OCI-LY7 (cell line): ENCODE measurements at regions not wholly inside any gene's neighbourhood (a gene's known extent, or its start where the extent isn't known, plus 50 kb on each side); places are given as distances from the start of the nearest gene placed in this dataset.

Experiments
- BruUV-seq: library from RNA; stranded (reverse); fragments of 400-500 nt; replicated peaks from 2 replicates; lab custom pipeline; 2021; lab: Mats Ljungman, UMichigan
- CTCF ChIA-PET: fragments of 300-600 bp; sonication (Branson Sonifier 250); formaldehyde crosslinking; loops from one replicate; lab custom pipeline; 2022; ENCODE audit warnings: antibody characterized with exemption; ENCODE audit not compliant: unreplicated experiment; lab: Charles Lee
- POLR2A ChIA-PET: fragments of 300-600 bp; sonication (Branson Sonifier 250); formaldehyde crosslinking; loops from one replicate; lab custom pipeline; 2022; ENCODE audit warnings: antibody characterized with exemption; lab: Charles Lee
- DNase-seq: peaks from one replicate; pipeline ENCODE4 v3.0.0-alpha.2; 2015; ENCODE audit warnings: low spot score
- H2AFZ ChIP-seq: fragments of 200-600 bp; sonication (generic), shearing (Covaris generic); 2 replicates; pipeline ENCODE4 v1.6.1; 2014; ENCODE audit warnings: mild to moderate bottlenecking, antibody characterized with exemption, low read length, moderate library complexity
- H3K27ac ChIP-seq: fragments of 200-600 bp; sonication (generic); 2 replicates; pipeline ENCODE4 v1.5.1; 2014; ENCODE audit warnings: mixed run types, low read depth, mild to moderate bottlenecking, moderate library complexity, low read length, inconsistent platforms; ENCODE audit not compliant: poor library complexity, severe bottlenecking
- H3K36me3 ChIP-seq: fragments of 200-600 bp; sonication (generic); 2 replicates; pipeline ENCODE4 v1.6.1; 2014; ENCODE audit warnings: mild to moderate bottlenecking, antibody characterized with exemption, low read length, moderate library complexity, mixed read lengths; ENCODE audit not compliant: insufficient read depth
- H3K4me1 ChIP-seq: fragments of 200-600 bp; sonication (generic); 2 replicates; pipeline ENCODE4 v1.5.1; 2014; ENCODE audit warnings: mild to moderate bottlenecking, low read length; ENCODE audit not compliant: insufficient read depth, poor library complexity, severe bottlenecking
- H3K4me2 ChIP-seq: fragments of 200-600 bp; sonication (generic); 2 replicates; pipeline ENCODE4 v1.6.1; 2014; ENCODE audit warnings: mild to moderate bottlenecking, low read length
- H3K4me3 ChIP-seq: fragments of 200-600 bp; sonication (generic); 2 replicates; pipeline ENCODE4 v1.5.1; 2014; ENCODE audit warnings: mild to moderate bottlenecking, low read depth, low read length; ENCODE audit not compliant: poor library complexity, severe bottlenecking
- H3K79me2 ChIP-seq: fragments of 200-600 bp; sonication (generic); 2 replicates; pipeline ENCODE4 v1.6.1; 2016; ENCODE audit warnings: low read depth, mild to moderate bottlenecking, low read length, moderate library complexity, mixed read lengths; ENCODE audit not compliant: insufficient read depth
- H3K9me2 ChIP-seq: fragments of 200-600 bp; sonication (generic); 2 replicates; pipeline ENCODE4 v1.6.1; 2016; ENCODE audit warnings: mild to moderate bottlenecking, low read length, mixed read lengths; ENCODE audit not compliant: insufficient read depth
- H3K9me3 ChIP-seq: fragments of 200-600 bp; sonication (generic); 2 replicates; pipeline ENCODE4 v1.6.1; 2014; ENCODE audit warnings: mild to moderate bottlenecking, mixed run types, low read length, mixed read lengths
- H4K20me1 ChIP-seq: fragments of 200-600 bp; sonication (generic); 2 replicates; pipeline ENCODE4 v1.6.1; 2014; ENCODE audit warnings: mild to moderate bottlenecking, antibody characterized with exemption, low read length, moderate library complexity, mixed read lengths; ENCODE audit not compliant: insufficient read depth
- EZH2phosphoT487 ChIP-seq: fragments of 200-600 bp; sonication (generic); IDR thresholded peaks from 2 replicates; pipeline ENCODE4 v1.6.1; 2018; ENCODE audit warnings: low read depth, borderline replicate concordance, mild to moderate bottlenecking, mixed run types, antibody characterized with exemption, low read length, moderate library complexity, mixed read lengths
- intact Hi-C: fragments of 100-400 bp; cut with micrococcal nuclease; formaldehyde crosslinking; loops from one replicate; pipeline ENCODE4 v1.10.0; 2022; ENCODE audit not compliant: unreplicated experiment
- TF ChIP-seq, protein P1 (sequence below): fragments of 200-600 bp; sonication (generic); conservative IDR thresholded peaks from 2 replicates; pipeline ENCODE4 v1.5.1; 2014; ENCODE audit warnings: mild to moderate bottlenecking, antibody characterized with exemption, low read length, moderate library complexity, mixed read lengths

DNA sequence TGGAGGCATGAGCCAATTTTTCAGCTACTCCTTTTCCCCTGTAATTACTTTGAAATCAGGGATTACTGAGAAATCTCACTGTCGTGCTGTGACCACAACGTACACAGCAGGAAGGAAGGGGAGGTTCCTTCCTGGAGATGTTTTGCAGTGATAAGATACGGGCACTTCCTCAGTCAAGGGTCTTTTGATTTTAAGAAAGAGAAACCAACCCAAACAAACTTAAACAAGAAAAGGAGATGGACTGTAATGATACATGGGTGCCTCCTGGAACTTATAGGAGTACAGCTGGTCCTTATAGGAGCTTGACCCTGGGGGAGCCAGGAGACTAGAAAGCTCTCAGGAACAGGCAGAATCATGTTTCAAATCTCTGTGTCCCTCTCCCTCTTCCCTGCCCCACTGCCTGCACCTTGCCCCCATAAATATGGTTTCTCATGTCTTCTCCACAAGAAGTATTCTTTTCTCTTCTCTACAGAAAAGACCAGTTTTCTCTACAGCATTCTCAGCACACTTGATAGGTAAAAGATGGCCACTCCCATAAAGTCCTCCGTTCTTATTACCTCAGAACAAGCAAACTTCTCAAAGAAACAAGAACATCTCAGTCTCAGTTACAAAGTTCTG, 281.1 kb upstream of the AMIGO2 start:
- CTCF ChIA-PET = interaction anchor here (0.6 kb wide), 1 partner anchor 40 kb away, joined by 3 read pairs; no protein-coding TSS in a partner anchor
- no peaks in the 10 kb centered on the region for H3K9me3 ChIP-seq
- H3K36me3 ChIP-seq = no peaks in the 10 kb centered on the region
- H3K79me2 ChIP-seq = no peaks in the 10 kb centered on the region
- peaks cover 45% of the 10 kb centered on the region for H3K4me1 ChIP-seq
- H3K4me3 ChIP-seq = peak overlapping the region; percentile 54
- peak overlapping the region; percentile 69 for H3K4me2 ChIP-seq
- peak overlapping the region; percentile 49 for H3K27ac ChIP-seq
- peak; percentile 41 for DNase-seq
- TSS peak; percentile 78 for BruUV-seq
- POLR2A ChIA-PET = interaction anchor here (0.6 to 0.9 kb wide), 2 partner anchors 177 to 923 kb away, joined by 3 read pairs; no protein-coding TSS in a partner anchor
- intact Hi-C loops = loop anchor here (2.0 to 5.0 kb wide), 2 partner anchors 49 to 144 kb away; no protein-coding TSS in a partner anchor
- no peaks in the 10 kb centered on the region for H3K9me2 ChIP-seq
- TF ChIP-seq EZH2phosphoT487 = no peak
- TF ChIP-seq, protein P1, sequence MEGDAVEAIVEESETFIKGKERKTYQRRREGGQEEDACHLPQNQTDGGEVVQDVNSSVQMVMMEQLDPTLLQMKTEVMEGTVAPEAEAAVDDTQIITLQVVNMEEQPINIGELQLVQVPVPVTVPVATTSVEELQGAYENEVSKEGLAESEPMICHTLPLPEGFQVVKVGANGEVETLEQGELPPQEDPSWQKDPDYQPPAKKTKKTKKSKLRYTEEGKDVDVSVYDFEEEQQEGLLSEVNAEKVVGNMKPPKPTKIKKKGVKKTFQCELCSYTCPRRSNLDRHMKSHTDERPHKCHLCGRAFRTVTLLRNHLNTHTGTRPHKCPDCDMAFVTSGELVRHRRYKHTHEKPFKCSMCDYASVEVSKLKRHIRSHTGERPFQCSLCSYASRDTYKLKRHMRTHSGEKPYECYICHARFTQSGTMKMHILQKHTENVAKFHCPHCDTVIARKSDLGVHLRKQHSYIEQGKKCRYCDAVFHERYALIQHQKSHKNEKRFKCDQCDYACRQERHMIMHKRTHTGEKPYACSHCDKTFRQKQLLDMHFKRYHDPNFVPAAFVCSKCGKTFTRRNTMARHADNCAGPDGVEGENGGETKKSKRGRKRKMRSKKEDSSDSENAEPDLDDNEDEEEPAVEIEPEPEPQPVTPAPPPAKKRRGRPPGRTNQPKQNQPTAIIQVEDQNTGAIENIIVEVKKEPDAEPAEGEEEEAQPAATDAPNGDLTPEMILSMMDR = no peak
- H4K20me1 ChIP-seq = no peaks in the 10 kb centered on the region
- H2AFZ ChIP-seq = peak overlapping the region; percentile 100

DNA sequence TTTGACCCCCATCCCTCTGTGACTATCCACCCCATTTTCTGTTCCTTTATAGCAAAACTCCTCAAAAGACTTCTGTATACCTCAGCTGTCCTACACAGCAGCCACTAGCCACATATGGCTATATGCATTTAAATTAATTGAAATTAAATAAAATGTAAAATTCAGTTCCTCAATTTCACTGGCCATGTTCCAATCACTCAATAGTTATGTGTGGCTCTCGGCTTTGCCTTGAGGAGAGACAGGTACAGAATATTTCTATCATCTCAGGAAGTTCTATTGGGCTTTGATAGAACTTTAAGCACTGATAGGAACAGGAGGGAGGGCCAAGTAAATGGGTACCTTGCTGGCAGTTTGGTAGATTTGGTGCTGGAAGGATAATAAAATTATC, 280.3 kb upstream of the AMIGO2 start:
- no peak for DNase-seq
- POLR2A ChIA-PET = interaction anchor here (0.9 kb wide), 1 partner anchor 176 kb away, joined by 3 read pairs; no protein-coding TSS in a partner anchor
- H3K4me2 ChIP-seq = peak overlapping the region; percentile 69; the same call in 1 of the 2 replicates
- no peaks in the 10 kb centered on the region for H3K36me3 ChIP-seq
- H3K9me3 ChIP-seq = no peaks in the 10 kb centered on the region
- H4K20me1 ChIP-seq = no peaks in the 10 kb centered on the region
- H3K27ac ChIP-seq = no peak overlapping the region
- CTCF ChIA-PET = no interaction called here
- H2AFZ ChIP-seq = peak overlapping the region; percentile 100; the same call in 1 of the 2 replicates
- H3K79me2 ChIP-seq = no peaks in the 10 kb centered on the region
- H3K4me3 ChIP-seq = no peak overlapping the region
- H3K4me1 ChIP-seq = peaks cover 52% of the 10 kb centered on the region
- TF ChIP-seq, protein P1 = no peak
- no peak for TF ChIP-seq EZH2phosphoT487
- no TSS peak for BruUV-seq
- intact Hi-C loops = loop anchor here (2.0 to 5.0 kb wide), 2 partner anchors 48 to 143 kb away; no protein-coding TSS in a partner anchor
- no peaks in the 10 kb centered on the region for H3K9me2 ChIP-seq
